Suprapubic skin (tissue), 4 donors: ENCODE measurements at regions not wholly inside any gene's neighbourhood (a gene's known extent, or its start where the extent isn't known, plus 50 kb on each side); places are given as distances from the start of the nearest gene placed in this dataset.

Experiments
- DNase-seq, 2 donors: peaks; one replicate each; pipeline ENCODE4 v3.0.0-alpha.2; 2019; ENCODE audit warnings: low spot score in 2 of 2
- H3K27ac ChIP-seq: fragments of 200-600 bp; sonication (generic); one replicate; pipeline ENCODE4 v1.5.1; 2019
- H3K27me3 ChIP-seq: fragments of 200-600 bp; sonication (generic); one replicate; pipeline ENCODE4 v1.5.1; 2019
- H3K36me3 ChIP-seq: fragments of 200-600 bp; sonication (generic); one replicate; pipeline ENCODE4 v1.5.1; 2019
- H3K4me1 ChIP-seq: fragments of 200-600 bp; sonication (generic); one replicate; pipeline ENCODE4 v1.5.1; 2019
- H3K4me3 ChIP-seq: fragments of 200-600 bp; sonication (generic); one replicate; pipeline ENCODE4 v1.5.1; 2019; ENCODE audit warnings: mild to moderate bottlenecking
- H3K9me3 ChIP-seq: fragments of 200-600 bp; sonication (generic); one replicate; pipeline ENCODE4 v1.5.1; 2019
- EP300 ChIP-seq: sonication (generic); formaldehyde crosslinking; IDR thresholded peaks from one replicate; pipeline ENCODE4 v1.6.1; 2017; ENCODE audit warnings: antibody characterized with exemption
- POLR2A ChIP-seq, 2 donors: fragments of 450-650 bp; IDR thresholded peaks; one replicate each; pipeline ENCODE4 v1.6.1; 2017; ENCODE audit warnings: antibody characterized with exemption in 2 of 2, mild to moderate bottlenecking in 2 of 2, moderate library complexity in 2 of 2
- POLR2AphosphoS5 ChIP-seq, 3 donors: sonication (generic); formaldehyde crosslinking; IDR thresholded peaks; one replicate each; pipeline ENCODE4 v1.6.1; 2017; ENCODE audit warnings: antibody characterized with exemption in 3 of 3
- WGBS: methylation state at CpG from one replicate; pipeline ENCODE4 v1.1.5; 2018; 5-methylcytosine and 5-hydroxymethylcytosine counted together
- TF ChIP-seq, protein P1 (sequence below), 2 donors: fragments of 200-600 bp in 1 of 2; fragments of 450-650 bp in 1 of 2; sonication (generic) in 1 of 2; IDR thresholded peaks; one replicate each; pipeline ENCODE4 v1.5.1; 2016 to 2019; ENCODE audit warnings: antibody characterized with exemption in 2 of 2, mild to moderate bottlenecking in 1 of 2, moderate library complexity in 1 of 2

DNA sequence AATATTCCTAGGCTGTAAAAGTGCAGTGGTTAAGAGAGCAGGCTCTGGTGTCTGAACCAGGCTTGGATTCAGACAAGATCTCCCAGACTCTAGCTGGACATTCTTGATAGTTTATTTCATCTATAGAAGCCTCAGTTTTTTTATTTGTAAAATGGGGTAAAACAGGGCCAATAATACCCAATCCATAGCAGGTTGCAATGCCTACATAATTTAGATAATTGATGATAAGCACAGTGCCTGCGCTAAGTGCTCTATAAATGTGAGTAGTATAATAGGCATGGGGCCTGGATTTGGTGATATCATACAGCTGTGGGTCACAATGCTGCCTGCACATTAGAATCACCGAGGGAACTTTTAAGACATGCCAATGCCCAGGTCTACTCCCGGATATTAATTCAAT, 603.5 kb downstream of the ISL1 start:
- H3K27ac ChIP-seq: no peak overlapping the region
- H3K4me3 ChIP-seq: no peak overlapping the region
- no peaks in the 10 kb centered on the region for H3K4me1 ChIP-seq
- no peaks in the 10 kb centered on the region for H3K36me3 ChIP-seq
- DNase-seq: no peak
- 71% methylated on average over 3 of the region's 3 CpGs for WGBS
- H3K27me3 ChIP-seq: no peaks in the 10 kb centered on the region
- H3K9me3 ChIP-seq: no peaks in the 10 kb centered on the region
- TF ChIP-seq POLR2AphosphoS5 (IDR thresholded peaks at IDR 0.05): no peak
- no peak for TF ChIP-seq POLR2A (IDR thresholded peaks at IDR 0.05)
- no peak for TF ChIP-seq EP300
- TF ChIP-seq, protein P1, sequence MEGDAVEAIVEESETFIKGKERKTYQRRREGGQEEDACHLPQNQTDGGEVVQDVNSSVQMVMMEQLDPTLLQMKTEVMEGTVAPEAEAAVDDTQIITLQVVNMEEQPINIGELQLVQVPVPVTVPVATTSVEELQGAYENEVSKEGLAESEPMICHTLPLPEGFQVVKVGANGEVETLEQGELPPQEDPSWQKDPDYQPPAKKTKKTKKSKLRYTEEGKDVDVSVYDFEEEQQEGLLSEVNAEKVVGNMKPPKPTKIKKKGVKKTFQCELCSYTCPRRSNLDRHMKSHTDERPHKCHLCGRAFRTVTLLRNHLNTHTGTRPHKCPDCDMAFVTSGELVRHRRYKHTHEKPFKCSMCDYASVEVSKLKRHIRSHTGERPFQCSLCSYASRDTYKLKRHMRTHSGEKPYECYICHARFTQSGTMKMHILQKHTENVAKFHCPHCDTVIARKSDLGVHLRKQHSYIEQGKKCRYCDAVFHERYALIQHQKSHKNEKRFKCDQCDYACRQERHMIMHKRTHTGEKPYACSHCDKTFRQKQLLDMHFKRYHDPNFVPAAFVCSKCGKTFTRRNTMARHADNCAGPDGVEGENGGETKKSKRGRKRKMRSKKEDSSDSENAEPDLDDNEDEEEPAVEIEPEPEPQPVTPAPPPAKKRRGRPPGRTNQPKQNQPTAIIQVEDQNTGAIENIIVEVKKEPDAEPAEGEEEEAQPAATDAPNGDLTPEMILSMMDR (IDR thresholded peaks at IDR 0.05): no peak

DNA sequence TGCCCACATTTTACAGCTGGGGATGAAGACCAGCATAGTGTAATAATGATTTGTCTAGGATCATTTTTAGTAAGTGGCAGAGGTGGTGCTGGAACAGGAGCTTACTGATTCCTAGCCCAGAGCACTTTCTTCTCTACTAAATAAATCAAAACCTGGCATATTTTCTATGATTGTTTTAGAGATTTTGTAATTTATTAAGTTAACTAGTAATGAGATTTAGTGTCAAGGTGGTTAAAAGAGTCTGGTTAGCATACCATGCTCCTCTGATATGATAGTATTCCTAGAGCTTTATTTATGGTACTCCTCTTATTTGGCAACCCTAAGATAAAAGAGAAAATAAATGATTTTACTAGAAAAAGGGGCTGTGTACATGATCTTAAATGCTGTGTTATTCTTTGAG, 604.0 kb downstream of the ISL1 start:
- no peak for DNase-seq
- no peak overlapping the region for H3K27ac ChIP-seq
- no peaks in the 10 kb centered on the region for H3K4me1 ChIP-seq
- TF ChIP-seq POLR2A (IDR thresholded peaks at IDR 0.05) (no peak), EP300 (no peak), POLR2AphosphoS5 (IDR thresholded peaks at IDR 0.05) (no peak)
- TF ChIP-seq, protein P1 (IDR thresholded peaks at IDR 0.05): no peak
- no peak overlapping the region for H3K4me3 ChIP-seq
- no peaks in the 10 kb centered on the region for H3K36me3 ChIP-seq
- no peaks in the 10 kb centered on the region for H3K27me3 ChIP-seq
- no peaks in the 10 kb centered on the region for H3K9me3 ChIP-seq

- WGBS: 75% methylated on average over 2 of the region's 2 CpGs
- no peak for TF ChIP-seq EP300
- no peak for TF ChIP-seq POLR2A (IDR thresholded peaks at IDR 0.05)
- TF ChIP-seq, protein P1 (IDR thresholded peaks at IDR 0.05): no peak
- no peak for TF ChIP-seq POLR2AphosphoS5 (IDR thresholded peaks at IDR 0.05)
- no peak overlapping the region for H3K27ac ChIP-seq
- DNase-seq: no peak
- no peak overlapping the region for H3K4me3 ChIP-seq
- H3K9me3 ChIP-seq: no peaks in the 10 kb centered on the region
- H3K27me3 ChIP-seq: no peaks in the 10 kb centered on the region
- no peaks in the 10 kb centered on the region for H3K36me3 ChIP-seq
- no peaks in the 10 kb centered on the region for H3K4me1 ChIP-seq
These were observed 604.5 kb downstream of the ISL1 start for GRCh38 chr5:51987669-51988209.

GRCh38 chr5:51988634-51989033, 605.4 kb downstream of the ISL1 start:
- 57% methylated on average over 6 of the region's 6 CpGs for WGBS
- no peak for TF ChIP-seq POLR2A (IDR thresholded peaks at IDR 0.05)
- TF ChIP-seq, protein P1 (IDR thresholded peaks at IDR 0.05): no peak
- no peak for TF ChIP-seq POLR2AphosphoS5 (IDR thresholded peaks at IDR 0.05)
- TF ChIP-seq EP300: no peak

DNA sequence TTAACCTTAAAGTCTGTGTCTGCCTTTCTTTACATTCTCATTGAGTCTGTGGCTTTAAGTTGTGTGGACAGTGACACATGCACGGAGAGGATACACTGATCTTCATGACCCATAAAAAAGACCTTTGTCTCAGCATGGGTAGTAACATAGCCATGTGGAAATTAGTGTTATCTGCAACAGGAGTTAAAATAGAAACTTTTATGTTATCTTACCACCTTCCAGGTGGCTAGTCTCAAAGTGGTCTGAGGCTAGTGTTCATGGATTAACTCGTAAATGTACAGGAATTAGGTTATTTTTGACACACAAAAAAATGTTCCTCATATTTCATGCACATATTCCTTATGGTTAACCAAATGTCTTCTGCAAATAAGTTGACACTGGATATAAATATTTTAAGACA, 607.0 kb downstream of the ISL1 start:
- H3K27ac ChIP-seq: no peak overlapping the region
- no peaks in the 10 kb centered on the region for H3K36me3 ChIP-seq
- no peaks in the 10 kb centered on the region for H3K4me1 ChIP-seq
- no peak for DNase-seq
- no peak for TF ChIP-seq POLR2AphosphoS5 (IDR thresholded peaks at IDR 0.05)
- TF ChIP-seq, protein P1 (IDR thresholded peaks at IDR 0.05): no peak
- TF ChIP-seq EP300: no peak
- no peak for TF ChIP-seq POLR2A (IDR thresholded peaks at IDR 0.05)
- WGBS: 64% methylated on average over 2 of the region's 2 CpGs
- no peaks in the 10 kb centered on the region for H3K9me3 ChIP-seq
- no peaks in the 10 kb centered on the region for H3K27me3 ChIP-seq
- no peak overlapping the region for H3K4me3 ChIP-seq

More at GRCh38 chr5:51988634-51989033, 605.4 kb downstream of the ISL1 start:
- DNase-seq: no peak
- Histone ChIP-seq H3K9me3 (no peaks in the 10 kb centered on the region), H3K27ac (no peak overlapping the region), H3K36me3 (no peaks in the 10 kb centered on the region), H3K27me3 (no peaks in the 10 kb centered on the region), H3K4me1 (no peaks in the 10 kb centered on the region), H3K4me3 (no peak overlapping the region)
